HG03457 (cell line): ENCODE measurements at regions not wholly inside any gene's neighbourhood (a gene's known extent, or its start where the extent isn't known, plus 50 kb on each side); places are given as distances from the start of the nearest gene placed in this dataset.

Experiments
- ATAC-seq: cut with Tn5 transposase; IDR thresholded peaks from one replicate; pipeline ENCODE4 v1.9.1; 2021; ENCODE audit warnings: moderate number of reproducible peaks; ENCODE audit not compliant: unreplicated experiment

GRCh38 chr20:58139849-58140786 lies 88.3 kb downstream of the ANKRD60 start:
- no peak for ATAC-seq

DNA sequence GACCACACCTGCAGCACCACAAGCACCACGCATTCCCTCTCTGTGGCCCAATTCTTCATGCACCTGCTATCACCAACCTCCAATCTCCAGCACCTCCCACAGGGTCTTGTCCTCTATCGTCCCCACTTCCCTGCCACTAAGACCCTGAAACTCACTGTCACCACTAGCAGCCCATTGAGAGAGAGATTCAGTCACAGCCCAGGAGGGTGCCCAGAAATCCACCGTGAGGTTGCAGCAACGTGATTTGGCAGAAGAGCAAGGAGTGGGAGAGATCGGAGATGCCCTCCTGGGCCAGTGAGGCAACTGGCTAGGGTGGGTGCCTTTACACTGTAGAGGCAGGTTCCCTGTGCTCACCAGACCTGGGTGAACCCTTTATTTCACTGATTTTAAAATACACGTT lies 90.1 kb downstream of the ANKRD60 start:
- ATAC-seq, result no peak

- ATAC-seq, result no peak
These were observed 90.7 kb downstream of the ANKRD60 start for GRCh38 chr20:58137651-58138265.

DNA sequence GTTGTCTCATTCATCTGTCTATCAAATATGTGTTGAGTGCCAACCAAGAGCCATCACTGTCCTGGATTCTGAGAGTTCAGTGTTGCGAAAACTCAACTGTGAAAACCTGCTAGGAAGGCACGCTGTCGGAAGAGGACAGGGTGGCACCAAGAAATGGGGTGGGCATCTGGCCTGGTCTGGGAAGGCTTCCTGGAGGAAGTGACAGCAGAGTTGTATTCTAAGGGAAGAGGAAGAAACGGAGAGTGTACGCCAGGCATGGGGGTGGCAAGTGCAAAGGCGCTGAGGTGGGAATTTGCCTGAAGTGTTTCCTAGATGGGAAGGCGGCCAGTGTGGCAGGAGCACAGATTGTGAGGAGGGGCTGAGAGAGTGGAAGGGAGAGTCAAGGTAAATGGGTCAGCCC lies 91.2 kb downstream of the ANKRD60 start:
- no peak for ATAC-seq

GRCh38 chr20:58136149-58136484 lies 92.3 kb downstream of the ANKRD60 start:
- ATAC-seq, result no peak

- ATAC-seq, result no peak
These were observed 92.9 kb downstream of the ANKRD60 start for GRCh38 chr20:58135441-58136148.

DNA sequence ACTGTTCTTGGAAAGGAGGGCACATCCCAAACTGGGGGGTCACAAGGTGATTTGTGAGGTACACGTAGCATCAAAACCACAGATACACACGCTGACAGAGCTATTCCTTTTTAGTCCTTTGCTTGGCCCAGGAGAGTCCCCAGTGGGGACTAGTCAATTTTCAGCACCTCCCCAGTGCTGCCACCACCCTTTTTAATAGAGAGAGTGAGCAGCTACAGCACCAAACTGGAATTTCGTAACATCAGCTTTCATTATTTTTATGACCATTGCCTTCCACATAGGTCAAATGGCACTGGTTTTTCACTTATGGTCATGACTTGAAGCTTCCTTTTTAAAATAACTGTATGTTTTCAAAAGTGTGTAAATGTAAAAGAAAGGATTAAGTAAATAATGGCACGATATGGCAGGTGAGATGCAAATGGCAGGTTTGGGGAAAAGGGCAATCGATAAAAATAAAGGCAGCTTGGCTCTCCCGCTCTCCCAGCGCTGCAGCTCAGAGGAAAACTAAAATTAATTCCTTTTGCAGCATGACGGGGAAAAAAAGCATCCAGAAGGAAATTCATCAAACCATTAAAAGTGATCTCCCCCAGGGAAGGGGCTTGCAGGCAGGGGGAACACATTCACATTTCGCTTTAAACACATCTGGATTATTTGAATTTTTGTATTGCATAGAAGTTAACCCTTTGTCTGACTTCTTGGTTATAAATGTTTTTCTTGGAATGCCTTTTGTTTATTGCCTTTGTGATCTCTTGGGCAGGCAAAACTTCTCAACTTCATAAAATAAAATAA lies 95.2 kb downstream of the ANKRD60 start:
- no peak for ATAC-seq

GRCh38 chr20:58131551-58132142 lies 96.8 kb downstream of the ANKRD60 start:
- ATAC-seq, result no peak

DNA sequence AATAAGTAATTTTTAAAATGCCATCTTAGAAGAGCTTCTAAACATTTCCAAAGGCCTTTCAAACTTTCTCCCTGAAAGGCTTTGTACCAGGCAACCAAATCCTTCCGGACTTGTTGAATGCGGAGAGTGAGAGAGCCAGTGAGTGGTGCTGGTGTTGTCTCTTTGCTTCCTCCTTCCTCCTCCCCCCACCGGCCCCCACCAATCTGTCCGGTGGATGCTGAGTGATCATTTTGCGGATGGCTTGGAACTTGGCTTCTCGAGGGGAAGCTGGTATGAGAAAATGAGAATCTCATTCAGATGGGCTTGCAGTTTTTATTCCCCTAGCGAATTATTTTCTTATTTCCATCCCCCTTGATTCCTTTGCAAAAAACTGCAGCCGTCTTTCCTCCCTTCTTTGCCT lies 97.3 kb downstream of the ANKRD60 start:
- no peak for ATAC-seq

DNA sequence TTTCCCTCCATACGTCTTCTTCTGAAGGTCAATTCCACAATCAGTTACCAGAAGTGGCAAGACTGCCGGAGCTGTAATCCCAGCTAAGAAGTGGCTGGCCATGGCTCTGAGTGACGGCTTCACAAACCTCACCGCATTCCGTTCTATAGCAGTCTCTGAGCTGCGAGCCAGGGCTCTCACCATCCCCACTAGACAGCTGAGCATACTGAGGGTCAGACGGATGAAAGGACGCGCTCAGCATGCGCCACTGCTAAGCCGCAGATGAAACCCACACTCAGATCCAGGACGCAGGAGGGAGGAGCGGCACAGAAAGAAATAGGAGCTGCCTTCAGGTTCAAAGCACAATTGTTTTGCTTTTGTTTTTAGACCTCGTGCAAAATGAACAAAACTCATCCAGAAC lies 97.9 kb downstream of the ANKRD60 start:
- no peak for ATAC-seq

DNA sequence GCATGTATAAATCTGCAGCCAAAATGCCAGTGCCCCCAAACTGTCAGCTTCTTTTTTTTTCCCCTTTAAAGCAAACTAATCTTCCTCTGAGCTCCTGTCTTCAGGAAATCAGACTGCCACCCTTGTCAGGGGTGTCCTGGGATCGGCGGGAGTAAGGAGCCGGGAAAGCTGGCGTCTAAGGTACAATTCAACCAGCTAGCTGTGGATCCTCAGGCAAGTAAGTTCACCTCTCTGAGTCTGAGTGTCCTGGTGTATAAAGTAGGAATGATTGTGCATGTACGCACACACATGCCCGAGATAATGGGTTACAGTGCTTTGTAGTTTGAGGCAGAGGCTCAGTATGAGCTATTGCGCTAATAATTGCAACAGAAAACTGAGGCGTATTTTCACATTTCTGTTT lies 98.3 kb downstream of the ANKRD60 start:
- no peak for ATAC-seq

GRCh38 chr20:58129721-58130151 lies 98.7 kb downstream of the ANKRD60 start:
- no peak for ATAC-seq

DNA sequence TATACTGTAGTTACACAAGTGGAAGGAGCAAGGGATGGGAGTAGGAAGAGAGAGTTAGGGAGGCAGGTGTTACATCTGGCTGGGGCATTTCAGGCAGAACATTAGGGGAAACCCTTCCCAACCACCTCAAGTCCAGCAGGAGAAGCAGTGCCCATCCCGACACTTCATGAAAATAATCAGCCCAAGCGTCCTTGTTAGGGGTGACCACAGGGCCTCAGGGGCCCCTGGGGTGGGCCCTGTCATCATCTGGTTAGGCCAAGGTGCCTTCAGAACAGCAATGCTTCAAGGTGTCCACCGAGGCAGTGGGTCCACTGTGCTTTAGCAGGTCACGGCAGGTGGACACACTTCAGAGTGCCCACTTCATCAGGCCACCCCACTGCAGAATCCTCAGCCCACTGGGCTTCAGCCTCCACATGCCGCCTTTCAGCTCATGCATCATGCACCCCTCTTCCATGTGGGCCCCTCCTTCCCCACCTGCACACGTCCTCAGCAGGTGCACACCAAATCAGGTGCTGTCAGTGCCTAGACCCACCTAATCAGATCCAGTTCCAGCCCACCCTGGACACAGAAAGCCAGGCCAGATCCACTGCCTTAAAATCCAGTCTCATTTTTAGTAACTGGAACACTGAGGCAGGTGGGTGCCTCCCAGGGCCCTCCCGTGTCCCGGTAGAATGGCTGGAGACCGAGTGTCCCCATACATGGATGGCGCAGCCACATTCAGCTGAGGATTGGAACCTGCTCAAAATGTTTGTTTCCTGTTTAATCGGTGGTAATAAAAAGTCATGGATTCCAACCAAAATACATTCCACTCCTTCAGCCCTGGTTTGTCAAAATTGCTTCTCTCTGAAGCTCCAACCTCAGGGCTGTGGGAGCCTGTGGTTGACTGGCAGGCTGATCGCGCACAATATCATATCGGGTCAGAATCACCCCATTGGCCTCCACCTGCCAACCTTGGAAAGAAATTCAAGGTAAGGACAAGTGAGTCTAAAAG lies 99.5 kb downstream of the ANKRD60 start:
- no peak for ATAC-seq

GRCh38 chr20:58127701-58128111 lies 100.7 kb downstream of the ANKRD60 start:
- no peak for ATAC-seq

GRCh38 chr20:58125726-58126125 lies 102.7 kb downstream of the ANKRD60 start:
- no peak for ATAC-seq

GRCh38 chr20:58117944-58118343 lies 110.5 kb downstream of the ANKRD60 start:
- ATAC-seq, result no peak

DNA sequence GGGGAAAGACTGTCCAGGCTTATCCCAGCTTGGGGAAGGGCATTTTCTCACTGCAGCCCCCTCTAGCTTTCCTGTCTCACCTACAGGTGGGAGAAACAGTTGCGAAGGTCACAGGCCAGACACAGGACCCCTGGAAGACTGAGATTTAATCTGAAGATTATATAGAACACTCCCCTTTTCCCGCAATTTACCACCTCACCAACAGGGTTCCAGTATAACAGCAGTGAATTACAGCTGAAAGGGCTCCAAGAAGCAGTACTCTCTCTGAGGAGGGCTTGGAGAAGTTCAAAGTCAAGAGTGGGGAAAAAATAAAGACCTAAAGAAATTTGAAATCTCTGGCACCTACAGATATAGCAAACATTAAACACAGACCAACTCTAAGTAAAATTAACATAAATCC lies 111.9 kb downstream of the ANKRD60 start:
- no peak for ATAC-seq

GRCh38 chr20:58113716-58114115 lies 114.7 kb downstream of the ANKRD60 start:
- no peak for ATAC-seq

DNA sequence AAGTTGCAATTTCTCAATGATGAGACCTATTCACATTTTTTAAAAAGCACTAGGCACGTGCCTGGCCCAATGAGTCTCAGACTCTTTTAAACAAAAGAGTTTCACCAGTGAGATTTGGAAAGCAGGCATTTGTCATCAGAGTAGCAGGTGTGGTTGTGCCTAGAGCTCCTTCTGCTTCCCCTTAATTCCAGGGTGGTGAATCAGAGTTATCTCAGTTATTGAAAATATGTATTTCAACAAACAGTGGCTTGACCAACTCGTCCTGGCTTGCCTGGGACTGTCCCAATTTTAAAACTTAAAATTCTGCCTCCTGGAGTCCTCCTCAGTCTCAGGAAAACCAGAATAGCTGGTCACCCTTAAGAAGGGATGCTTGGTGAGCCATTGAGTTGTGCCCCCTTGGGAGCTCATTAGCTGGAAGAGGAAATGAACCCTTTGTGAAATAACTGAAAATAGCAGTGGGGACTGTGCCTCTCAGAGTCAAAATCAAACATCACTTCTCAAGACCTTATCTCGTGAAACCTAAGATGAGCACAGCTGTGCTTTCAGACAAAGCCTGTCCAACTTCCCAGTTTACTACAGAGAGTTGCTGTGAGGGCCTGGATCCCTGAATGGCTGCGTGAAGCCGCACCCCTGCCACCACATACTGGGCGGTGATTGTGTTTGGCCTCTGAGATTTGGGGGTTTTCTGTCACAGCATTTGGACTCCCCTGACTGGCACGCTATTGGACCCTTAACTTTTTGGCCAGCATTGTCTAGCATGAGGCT lies 116.3 kb downstream of the ANKRD60 start:
- ATAC-seq, result no peak
